ENCODE measurements at regions not wholly inside any gene's neighbourhood (a gene's known extent, or its start where the extent isn't known, plus 50 kb on each side); places are given as distances from the start of the nearest gene placed in this dataset.

DNA sequence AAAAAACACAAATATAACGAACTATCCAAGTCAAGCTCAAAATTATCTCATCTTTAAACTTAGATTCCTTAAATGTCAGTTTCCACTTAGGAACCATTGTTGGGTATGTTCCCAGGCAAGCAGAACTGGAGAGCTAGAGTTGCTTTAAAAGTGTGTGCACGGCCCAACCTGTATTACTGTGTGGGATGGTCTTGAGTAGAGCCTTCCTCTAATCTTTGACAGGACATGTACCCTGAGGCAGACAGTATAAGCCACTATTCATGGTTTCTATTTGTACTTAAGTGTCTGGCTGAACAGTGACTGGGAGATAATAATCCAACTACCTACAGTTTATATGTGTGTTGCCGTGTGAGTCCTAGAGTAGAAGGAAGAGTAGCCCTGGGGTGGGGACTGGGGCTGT, 239.7 kb downstream of the GPD2 start:
- ATAC-seq (ENCODE audit: low read depth) (no peak), DNase-seq (ENCODE audit: low spot score in 2 of 2) (no peak)
- Mint-ChIP-seq H3K36me3 (no peaks in the 10 kb centered on the region), H3K9me3 (no peaks in the 10 kb centered on the region), H3K27ac (no peak overlapping the region), H3K27me3 (peaks cover 1% of the 10 kb centered on the region), H3K4me1 (no peaks in the 10 kb centered on the region), H3K4me3 (no peak overlapping the region)

DNA sequence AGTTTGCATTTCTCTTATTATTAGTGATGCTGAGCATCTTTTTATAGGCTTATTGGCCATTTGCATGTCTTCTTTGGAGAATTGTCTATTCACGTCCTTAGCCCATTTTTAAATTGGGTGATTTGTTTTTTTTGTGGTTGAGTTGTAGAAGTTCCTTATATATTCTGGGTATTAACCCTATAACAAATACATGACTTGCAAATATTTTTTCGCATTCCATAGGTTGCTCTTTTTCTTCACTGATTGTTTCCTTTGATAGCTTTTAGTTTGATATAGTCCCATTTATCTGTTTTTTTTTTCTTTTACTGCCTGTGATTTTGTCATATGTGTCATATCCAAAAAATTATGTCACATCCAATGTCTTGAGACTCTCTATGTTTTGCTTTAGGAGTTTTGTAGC, 243.6 kb downstream of the GPD2 start:
- peaks cover under 1% of the 10 kb centered on the region for H3K27me3 Mint-ChIP-seq
- H3K36me3 Mint-ChIP-seq, result no peaks in the 10 kb centered on the region
- H3K4me1 Mint-ChIP-seq, result no peaks in the 10 kb centered on the region
- H3K4me3 Mint-ChIP-seq, result no peak overlapping the region
- no peaks in the 10 kb centered on the region for H3K9me3 Mint-ChIP-seq
- no peak overlapping the region for H3K27ac Mint-ChIP-seq
- DNase-seq (ENCODE audit: low spot score in 2 of 2), result no peak
- no peak for ATAC-seq (ENCODE audit: low read depth)

DNA sequence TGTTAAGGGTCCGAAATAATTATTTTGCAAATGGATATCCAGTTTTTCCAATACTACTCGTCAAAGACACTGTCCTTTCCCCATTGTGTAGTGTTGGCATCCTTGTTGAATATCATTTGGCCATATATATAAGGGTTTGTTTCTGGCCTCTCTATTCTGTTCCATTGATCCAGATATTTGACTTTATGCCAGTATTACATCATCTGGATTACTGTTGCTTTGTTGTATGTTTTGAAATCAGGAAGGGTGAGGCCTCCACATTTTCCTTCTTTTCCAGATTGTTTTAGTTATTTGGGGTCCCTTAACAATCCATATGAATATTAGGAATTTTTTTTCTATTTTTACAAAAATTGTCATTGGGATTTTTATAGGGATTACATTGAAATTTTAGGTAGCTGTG, 244.1 kb downstream of the GPD2 start:
- no peaks in the 10 kb centered on the region for H3K4me1 Mint-ChIP-seq
- no peaks in the 10 kb centered on the region for H3K27me3 Mint-ChIP-seq
- H3K9me3 Mint-ChIP-seq, result no peaks in the 10 kb centered on the region
- H3K4me3 Mint-ChIP-seq, result no peak overlapping the region
- no peak for ATAC-seq (ENCODE audit: low read depth)
- no peaks in the 10 kb centered on the region for H3K36me3 Mint-ChIP-seq
- no peak overlapping the region for H3K27ac Mint-ChIP-seq
- DNase-seq (ENCODE audit: low spot score in 2 of 2), result no peak

DNA sequence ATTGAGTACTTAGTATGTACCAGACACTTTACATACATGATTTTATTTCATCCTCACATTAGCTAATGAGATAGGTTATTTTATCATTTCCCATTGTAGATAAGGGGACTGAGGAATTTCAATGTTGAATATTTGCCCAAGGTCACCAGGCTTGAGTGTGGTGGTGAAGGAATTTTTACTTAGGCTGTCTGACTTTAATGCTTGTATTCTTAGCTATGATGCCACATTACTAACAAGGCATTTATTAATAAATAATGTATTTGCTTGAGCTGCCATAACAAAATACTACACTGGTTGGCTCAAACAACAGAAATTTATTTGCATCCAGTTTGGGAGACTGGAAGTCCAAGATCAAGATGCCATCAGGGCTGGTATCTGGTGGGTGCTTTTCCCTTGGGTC, 250.9 kb downstream of the GPD2 start:
- Mint-ChIP-seq H3K4me3 (no peak overlapping the region), H3K4me1 (no peaks in the 10 kb centered on the region), H3K36me3 (no peaks in the 10 kb centered on the region), H3K9me3 (peaks cover 2% of the 10 kb centered on the region), H3K27ac (no peak overlapping the region), H3K27me3 (peaks cover 4% of the 10 kb centered on the region)
- ATAC-seq (ENCODE audit: low read depth) (no peak), DNase-seq (ENCODE audit: low spot score in 2 of 2) (no peak)

DNA sequence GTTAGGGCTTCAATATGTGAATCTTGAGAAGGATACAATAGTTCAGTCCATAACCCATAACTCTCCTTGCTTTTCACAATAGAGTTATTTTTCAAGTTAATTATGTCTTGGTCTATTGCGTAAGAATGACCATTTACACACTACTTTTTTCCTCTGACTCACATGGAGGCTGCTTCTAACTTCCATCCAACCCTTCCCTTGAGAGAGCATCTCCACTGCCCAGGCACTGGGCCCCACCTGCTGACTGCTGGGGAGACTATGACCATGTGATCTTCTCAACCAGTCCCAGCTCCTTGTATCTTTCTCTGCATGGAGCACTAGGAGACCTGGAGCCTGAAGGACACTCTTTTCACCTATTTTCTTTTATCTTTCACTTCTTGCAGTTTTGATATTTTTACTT, 251.5 kb downstream of the GPD2 start:
- Mint-ChIP-seq H3K36me3 (no peaks in the 10 kb centered on the region), H3K9me3 (peaks cover 2% of the 10 kb centered on the region), H3K27ac (no peak overlapping the region), H3K27me3 (peaks cover 4% of the 10 kb centered on the region), H3K4me3 (no peak overlapping the region), H3K4me1 (no peaks in the 10 kb centered on the region)
- ATAC-seq (ENCODE audit: low read depth) (no peak), DNase-seq (ENCODE audit: low spot score in 2 of 2) (no peak)

DNA sequence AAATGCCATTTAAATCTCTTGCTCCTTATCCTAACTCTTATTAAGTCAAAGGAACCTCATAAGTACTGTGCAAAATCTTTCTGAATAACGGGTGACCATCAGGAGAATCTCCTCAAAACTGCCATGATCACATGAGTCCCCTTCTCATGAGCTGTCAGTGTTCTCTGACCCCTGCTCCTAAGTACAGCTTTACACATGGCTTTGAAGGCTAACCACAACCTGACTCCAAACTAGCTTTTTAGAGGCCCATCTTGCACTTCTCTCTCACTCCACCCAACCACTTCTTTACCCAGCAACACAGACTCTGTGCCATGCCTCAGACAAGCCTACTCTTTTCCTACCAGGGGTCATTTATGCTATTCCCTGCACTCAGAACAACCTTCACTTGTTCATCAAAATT, 253.8 kb downstream of the GPD2 start:
- peaks cover 4% of the 10 kb centered on the region for H3K27me3 Mint-ChIP-seq
- ATAC-seq (ENCODE audit: low read depth) (no peak), DNase-seq (ENCODE audit: low spot score in 2 of 2) (no peak)
- no peaks in the 10 kb centered on the region for H3K36me3 Mint-ChIP-seq
- no peak overlapping the region for H3K4me3 Mint-ChIP-seq
- peaks cover 2% of the 10 kb centered on the region for H3K9me3 Mint-ChIP-seq
- H3K27ac Mint-ChIP-seq, result no peak overlapping the region
- H3K4me1 Mint-ChIP-seq, result no peaks in the 10 kb centered on the region

DNA sequence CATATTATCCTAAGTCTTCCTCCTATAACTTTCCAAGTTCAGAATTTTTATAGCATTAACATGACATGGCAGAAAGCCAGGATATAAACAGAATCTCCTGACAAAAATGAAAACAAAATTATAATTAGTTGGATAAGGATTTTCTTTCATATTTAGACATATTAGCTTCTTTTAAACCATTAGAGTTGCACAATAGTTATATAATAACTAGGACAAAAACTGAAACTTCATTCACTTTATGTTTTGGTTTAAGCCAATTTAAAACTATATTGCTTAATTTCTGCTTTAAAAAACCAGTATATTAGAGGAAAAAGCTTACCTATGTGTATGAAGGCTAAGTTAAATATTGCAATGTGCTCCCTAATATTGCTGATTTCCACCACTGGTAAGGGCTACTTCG, 254.8 kb downstream of the GPD2 start:
- H3K4me1 Mint-ChIP-seq, result no peaks in the 10 kb centered on the region
- no peak overlapping the region for H3K27ac Mint-ChIP-seq
- no peaks in the 10 kb centered on the region for H3K36me3 Mint-ChIP-seq
- no peak overlapping the region for H3K4me3 Mint-ChIP-seq
- ATAC-seq (ENCODE audit: low read depth) (no peak), DNase-seq (ENCODE audit: low spot score in 2 of 2) (no peak)
- H3K27me3 Mint-ChIP-seq, result peaks cover 5% of the 10 kb centered on the region
- peaks cover 3% of the 10 kb centered on the region for H3K9me3 Mint-ChIP-seq

DNA sequence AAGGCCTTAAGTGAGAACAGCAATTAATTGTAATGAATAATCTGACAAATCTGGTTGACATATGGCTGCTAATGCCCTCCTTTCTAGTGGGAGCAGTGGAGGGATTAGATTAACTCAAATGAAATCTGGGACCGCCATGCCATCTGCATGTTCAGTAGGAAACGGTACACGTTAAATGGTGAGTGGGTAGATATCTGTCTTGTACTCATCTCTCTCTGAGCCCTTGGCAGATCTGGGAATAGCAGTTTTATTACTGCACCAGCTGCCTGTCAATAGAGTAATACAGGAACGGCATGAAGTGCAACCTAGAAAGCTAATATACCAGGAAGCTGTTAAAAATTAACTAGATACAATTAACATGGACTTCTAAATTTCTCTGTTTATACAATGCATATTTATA, 258.8 kb downstream of the GPD2 start:
- H3K9me3 Mint-ChIP-seq, result peaks cover 1% of the 10 kb centered on the region

DNA sequence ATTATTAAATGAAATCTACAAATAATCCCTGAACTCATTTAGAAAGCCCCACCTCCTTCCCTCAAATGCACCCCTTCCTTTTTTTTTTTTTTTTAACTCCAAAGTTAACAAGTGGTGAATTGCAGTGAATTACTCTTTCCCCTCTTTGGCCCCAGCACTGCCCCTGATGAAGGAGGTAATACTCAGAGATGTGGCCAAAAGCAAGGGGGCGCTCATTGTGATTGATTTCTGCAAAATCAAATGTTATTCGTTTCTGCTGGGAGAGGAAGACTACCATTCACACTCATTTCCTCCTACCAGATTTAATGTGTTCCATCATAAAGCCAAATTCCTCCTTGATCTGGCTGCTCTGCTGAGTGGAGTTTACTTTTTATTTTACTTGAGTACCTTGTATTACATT, 259.4 kb downstream of the GPD2 start:
- Mint-ChIP-seq H3K9me3 (peaks cover 1% of the 10 kb centered on the region), H3K27ac (no peak overlapping the region), H3K4me3 (no peak overlapping the region), H3K4me1 (no peaks in the 10 kb centered on the region), H3K36me3 (no peaks in the 10 kb centered on the region), H3K27me3 (peaks cover 1% of the 10 kb centered on the region)
- ATAC-seq (ENCODE audit: low read depth), result no peak
- no peak for DNase-seq (ENCODE audit: low spot score in 2 of 2)

More for the DNA sequence above, 258.8 kb downstream of the GPD2 start:
- DNase-seq (ENCODE audit: low spot score in 2 of 2), result no peak
- no peaks in the 10 kb centered on the region for H3K36me3 Mint-ChIP-seq
- no peak overlapping the region for H3K27ac Mint-ChIP-seq
- no peaks in the 10 kb centered on the region for H3K4me1 Mint-ChIP-seq
- H3K4me3 Mint-ChIP-seq, result no peak overlapping the region
- no peak for ATAC-seq (ENCODE audit: low read depth)
- peaks cover 3% of the 10 kb centered on the region for H3K27me3 Mint-ChIP-seq

DNA sequence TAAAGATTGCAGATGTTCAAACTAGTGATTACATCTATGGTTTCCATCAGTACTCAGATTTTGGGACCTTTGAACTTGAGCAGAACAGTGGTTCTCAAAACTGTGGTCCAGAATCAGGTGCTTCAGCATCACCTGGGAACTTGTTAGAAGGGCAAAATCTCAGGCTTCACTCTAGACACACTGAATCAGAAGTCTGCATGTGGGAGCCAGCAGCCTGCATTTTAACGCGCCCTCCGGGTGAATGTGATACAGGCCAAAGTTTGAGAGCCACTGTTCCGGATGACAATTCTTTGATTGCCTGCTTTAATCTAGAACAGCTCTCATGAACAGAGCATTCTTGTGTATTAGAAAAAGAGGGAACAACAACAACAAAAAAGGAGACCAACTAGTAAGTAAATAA, 261.7 kb downstream of the GPD2 start:
- Mint-ChIP-seq H3K27ac (no peak overlapping the region), H3K27me3 (peaks cover 1% of the 10 kb centered on the region), H3K36me3 (no peaks in the 10 kb centered on the region), H3K4me3 (no peak overlapping the region), H3K9me3 (peaks cover 1% of the 10 kb centered on the region), H3K4me1 (no peaks in the 10 kb centered on the region)
- no peak for ATAC-seq (ENCODE audit: low read depth)
- no peak for DNase-seq (ENCODE audit: low spot score in 2 of 2)

DNA sequence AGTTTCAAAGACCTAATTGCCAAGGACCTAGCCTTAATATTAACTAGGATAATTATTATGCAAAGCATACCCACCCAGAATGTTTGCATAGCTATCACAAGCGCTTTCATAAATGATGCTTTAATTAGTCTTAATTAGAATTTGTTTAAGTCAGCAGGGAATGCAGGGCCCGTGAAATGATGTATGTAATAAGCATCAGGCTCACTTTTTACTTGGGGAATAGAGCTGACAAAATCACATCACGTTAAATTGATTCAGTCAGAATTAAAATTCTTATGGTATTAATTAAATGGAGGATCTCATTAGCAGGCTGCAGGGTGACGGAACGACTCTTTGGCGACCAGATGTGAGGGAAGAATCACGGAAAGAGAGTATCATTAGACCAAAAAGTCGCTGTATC, 264.5 kb downstream of the GPD2 start:
- H3K27ac Mint-ChIP-seq, result no peak overlapping the region
- ATAC-seq (ENCODE audit: low read depth), result no peak
- H3K4me1 Mint-ChIP-seq, result no peaks in the 10 kb centered on the region
- peaks cover 1% of the 10 kb centered on the region for H3K9me3 Mint-ChIP-seq
- peaks cover 1% of the 10 kb centered on the region for H3K27me3 Mint-ChIP-seq
- no peak for DNase-seq (ENCODE audit: low spot score in 2 of 2)
- no peak overlapping the region for H3K4me3 Mint-ChIP-seq
- H3K36me3 Mint-ChIP-seq, result no peaks in the 10 kb centered on the region

DNA sequence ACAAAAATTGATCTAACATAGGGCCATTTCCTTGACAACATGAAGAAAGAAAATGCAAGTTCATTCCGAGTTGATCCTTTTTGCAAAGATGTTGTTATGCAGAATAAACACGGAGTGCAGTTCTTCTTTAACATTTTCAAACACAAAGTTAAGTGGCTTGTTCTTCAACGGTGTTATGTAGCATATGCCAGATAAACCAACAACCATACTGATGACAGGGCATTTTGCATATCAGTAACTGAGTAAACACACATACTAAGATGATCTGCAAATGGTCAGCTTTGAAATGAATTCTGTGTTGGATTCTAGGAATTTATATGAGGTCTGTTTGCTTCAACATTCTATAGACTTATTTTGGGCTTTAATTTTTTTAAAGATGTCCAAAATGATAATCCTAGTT, 266.4 kb downstream of the GPD2 start:
- DNase-seq (ENCODE audit: low spot score in 2 of 2) (no peak), ATAC-seq (ENCODE audit: low read depth) (no peak)
- Mint-ChIP-seq H3K27me3 (no peaks in the 10 kb centered on the region), H3K9me3 (no peaks in the 10 kb centered on the region), H3K4me1 (no peaks in the 10 kb centered on the region), H3K36me3 (no peaks in the 10 kb centered on the region), H3K27ac (no peak overlapping the region), H3K4me3 (no peak overlapping the region)

DNA sequence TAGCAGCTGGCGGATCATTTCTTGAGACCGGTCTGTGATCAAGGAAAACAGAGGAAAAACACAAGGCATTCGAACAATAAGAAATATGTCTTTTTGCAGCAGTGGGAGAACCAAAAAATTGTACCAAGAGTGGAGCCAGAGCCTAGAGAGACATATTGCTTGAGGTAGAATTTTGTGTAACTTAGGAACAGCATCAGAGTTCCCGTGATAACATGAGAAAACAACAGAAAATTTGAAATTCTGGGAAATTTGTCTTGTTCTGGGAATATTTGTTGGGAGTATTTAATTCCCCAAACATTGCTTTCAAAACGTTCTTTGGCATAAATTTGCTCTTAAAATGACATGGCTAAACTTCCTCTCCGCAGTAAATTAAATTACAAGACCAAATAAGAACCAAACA, 267.5 kb downstream of the GPD2 start:
- Mint-ChIP-seq H3K27me3 (peaks cover 1% of the 10 kb centered on the region), H3K4me3 (no peak overlapping the region)

DNA sequence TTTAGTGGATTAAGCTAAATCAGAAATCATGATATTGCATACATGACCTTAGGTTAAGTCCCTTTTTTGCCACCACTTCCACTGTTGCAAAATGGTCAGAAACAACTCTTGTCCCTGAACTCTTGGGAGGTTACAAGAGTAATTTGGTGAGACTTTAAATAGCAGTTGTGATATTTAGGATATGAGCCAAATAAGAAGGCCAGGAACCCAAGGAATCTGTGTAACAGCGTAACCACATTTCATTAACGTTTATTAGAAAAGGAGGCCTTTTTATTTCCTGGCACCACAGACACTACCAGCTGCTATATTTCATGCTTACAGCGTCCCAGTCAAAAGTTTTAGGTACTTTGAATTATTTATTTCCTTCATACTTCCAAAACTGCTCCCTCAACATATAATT, 268.0 kb downstream of the GPD2 start:
- ATAC-seq (ENCODE audit: low read depth) (no peak), DNase-seq (ENCODE audit: low spot score in 2 of 2) (no peak)
- Mint-ChIP-seq H3K9me3 (no peaks in the 10 kb centered on the region), H3K4me1 (no peaks in the 10 kb centered on the region), H3K36me3 (no peaks in the 10 kb centered on the region), H3K4me3 (no peak overlapping the region), H3K27me3 (peaks cover 1% of the 10 kb centered on the region), H3K27ac (no peak overlapping the region)

More for the DNA sequence above, 267.5 kb downstream of the GPD2 start:
- Mint-ChIP-seq H3K4me1 (no peaks in the 10 kb centered on the region), H3K9me3 (no peaks in the 10 kb centered on the region), H3K36me3 (no peaks in the 10 kb centered on the region), H3K27ac (no peak overlapping the region)
- ATAC-seq (ENCODE audit: low read depth), result no peak
- DNase-seq (ENCODE audit: low spot score in 2 of 2), result no peak

DNA sequence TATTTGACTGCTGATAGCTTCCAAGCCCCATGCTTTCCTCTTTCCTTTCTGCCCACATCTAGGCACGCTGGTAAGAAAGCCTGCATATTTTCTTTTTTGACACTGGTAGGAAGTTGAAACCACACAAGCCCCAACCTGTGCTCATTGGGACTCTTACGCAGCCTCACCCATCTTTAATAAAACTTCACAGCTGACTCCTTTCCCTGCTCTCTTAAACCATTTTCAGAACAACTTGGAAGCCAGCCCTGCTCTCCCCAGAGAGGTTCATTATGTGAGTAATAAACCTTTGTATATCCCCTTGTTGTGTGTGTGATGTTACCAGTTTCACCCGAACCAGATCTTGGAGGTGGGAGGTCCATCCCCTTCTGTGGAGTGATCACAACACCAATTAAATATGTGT, 268.4 kb downstream of the GPD2 start:
- Mint-ChIP-seq H3K9me3 (no peaks in the 10 kb centered on the region), H3K4me1 (no peaks in the 10 kb centered on the region), H3K27ac (no peak overlapping the region), H3K4me3 (no peak overlapping the region), H3K36me3 (no peaks in the 10 kb centered on the region), H3K27me3 (peaks cover 1% of the 10 kb centered on the region)
- DNase-seq (ENCODE audit: low spot score in 2 of 2) (no peak), ATAC-seq (ENCODE audit: low read depth) (no peak)

DNA sequence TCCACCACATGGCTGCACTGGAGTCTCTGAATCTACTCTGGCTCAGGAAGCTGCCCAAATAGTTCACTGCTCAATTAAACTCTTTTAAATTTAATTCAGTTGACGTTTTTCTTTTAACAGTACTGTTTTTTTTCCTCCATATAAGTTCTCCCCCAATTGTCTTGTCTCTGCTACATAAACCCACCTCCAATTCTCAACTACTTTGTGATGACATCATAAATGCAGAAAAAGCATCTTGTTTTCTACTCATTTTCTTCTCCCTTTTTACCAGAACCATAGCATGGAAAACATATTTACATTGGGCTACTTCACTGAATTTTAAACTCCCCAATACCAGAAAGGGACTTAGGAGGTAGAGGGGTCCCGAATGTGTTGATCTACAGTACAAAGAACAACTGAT, 270.4 kb downstream of the GPD2 start:
- H3K27me3 Mint-ChIP-seq, result peaks cover 1% of the 10 kb centered on the region
- DNase-seq (ENCODE audit: low spot score in 2 of 2) (no peak), ATAC-seq (ENCODE audit: low read depth) (no peak)
- H3K4me1 Mint-ChIP-seq, result no peaks in the 10 kb centered on the region
- H3K9me3 Mint-ChIP-seq, result no peaks in the 10 kb centered on the region
- H3K36me3 Mint-ChIP-seq, result no peaks in the 10 kb centered on the region
- H3K27ac Mint-ChIP-seq, result no peak overlapping the region
- H3K4me3 Mint-ChIP-seq, result no peak overlapping the region

All from memory B cell (primary cell).